ENCODE measurements at regions not wholly inside any gene's neighbourhood (a gene's known extent, or its start where the extent isn't known, plus 50 kb on each side); places are given as distances from the start of the nearest gene placed in this dataset.

DNA sequence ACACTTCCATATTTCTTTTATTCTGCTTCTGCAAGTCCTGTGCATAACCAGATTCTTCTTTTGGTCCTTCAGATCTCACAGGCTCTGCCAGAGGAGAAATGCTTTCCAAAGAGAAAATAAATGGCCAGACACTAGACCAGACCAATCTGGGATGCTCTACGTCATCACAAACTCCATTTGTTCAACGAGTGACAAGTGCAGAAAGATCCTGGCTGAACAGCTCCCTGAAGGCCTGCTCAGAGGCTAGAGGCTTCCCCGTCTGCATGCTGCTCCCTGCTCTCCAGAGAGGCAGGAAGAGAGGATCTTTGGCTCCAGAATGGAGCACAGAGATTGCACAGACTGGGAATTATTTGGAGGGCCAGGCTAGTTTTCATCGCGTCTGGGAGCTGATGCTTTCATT is 232.7 kb downstream of the MAF start:
- CTCF ChIA-PET = no interaction called here
- BruUV-seq (replicated peaks) = no TSS peak
- in situ Hi-C loops (cut with HindIII; ENCODE audit: low pct_unique_long_range_greater_than_20kb, low sequenced_read_pairs) = no loop called here

DNA sequence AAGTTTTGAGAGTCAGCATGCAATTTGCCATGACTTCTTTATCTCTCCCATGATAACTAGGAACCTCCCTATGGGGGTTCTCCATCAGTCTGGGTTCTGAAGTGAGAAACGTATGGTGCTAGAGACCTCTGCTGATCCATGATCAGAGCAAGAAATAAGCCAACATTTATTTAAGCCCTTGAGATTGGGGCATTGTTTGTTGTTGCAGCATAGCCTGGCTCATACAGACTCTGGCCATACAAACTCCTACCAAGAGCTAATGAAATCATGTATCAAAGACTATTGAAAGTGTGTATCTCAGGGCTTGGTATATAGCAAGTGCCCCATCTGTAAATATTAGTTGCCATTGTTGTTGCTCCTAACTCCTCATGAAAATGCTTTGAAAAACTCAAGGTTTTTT is 233.9 kb downstream of the MAF start:
- Histone ChIP-seq H3K27me3 (ENCODE audit: control insufficient read depth, insufficient read depth, low read length) (no peaks in the 10 kb centered on the region), H3K4me1 (ENCODE audit: control insufficient read depth, insufficient read depth, low read length) (no peaks in the 10 kb centered on the region), H3K36me3 (ENCODE audit: control insufficient read depth, insufficient read depth, low read length) (no peaks in the 10 kb centered on the region), H3K27ac (ENCODE audit: low read length) (no peak overlapping the region), H3K9me3 (ENCODE audit: control insufficient read depth, insufficient read depth, low read depth, low read length) (no peaks in the 10 kb centered on the region), H3K4me3 (ENCODE audit: low read depth in 2 of 2, low read length in 2 of 2) (no peak overlapping the region)
- CTCF ChIA-PET = no interaction called here
- in situ Hi-C loops (cut with HindIII; ENCODE audit: low pct_unique_long_range_greater_than_20kb, low sequenced_read_pairs) (no loop called here), intact Hi-C loops (cut with micrococcal nuclease; ENCODE audit: unreplicated experiment) (no loop called here)
- TF ChIP-seq, protein P1, sequence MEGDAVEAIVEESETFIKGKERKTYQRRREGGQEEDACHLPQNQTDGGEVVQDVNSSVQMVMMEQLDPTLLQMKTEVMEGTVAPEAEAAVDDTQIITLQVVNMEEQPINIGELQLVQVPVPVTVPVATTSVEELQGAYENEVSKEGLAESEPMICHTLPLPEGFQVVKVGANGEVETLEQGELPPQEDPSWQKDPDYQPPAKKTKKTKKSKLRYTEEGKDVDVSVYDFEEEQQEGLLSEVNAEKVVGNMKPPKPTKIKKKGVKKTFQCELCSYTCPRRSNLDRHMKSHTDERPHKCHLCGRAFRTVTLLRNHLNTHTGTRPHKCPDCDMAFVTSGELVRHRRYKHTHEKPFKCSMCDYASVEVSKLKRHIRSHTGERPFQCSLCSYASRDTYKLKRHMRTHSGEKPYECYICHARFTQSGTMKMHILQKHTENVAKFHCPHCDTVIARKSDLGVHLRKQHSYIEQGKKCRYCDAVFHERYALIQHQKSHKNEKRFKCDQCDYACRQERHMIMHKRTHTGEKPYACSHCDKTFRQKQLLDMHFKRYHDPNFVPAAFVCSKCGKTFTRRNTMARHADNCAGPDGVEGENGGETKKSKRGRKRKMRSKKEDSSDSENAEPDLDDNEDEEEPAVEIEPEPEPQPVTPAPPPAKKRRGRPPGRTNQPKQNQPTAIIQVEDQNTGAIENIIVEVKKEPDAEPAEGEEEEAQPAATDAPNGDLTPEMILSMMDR (IDR thresholded peaks at IDR 0.05) = no peak
- TF ChIP-seq SIN3A (IDR thresholded peaks at IDR 0.05; ENCODE audit: borderline replicate concordance, insufficient read depth, low read depth, low read length) (no peak), TCF7L2 (IDR thresholded peaks at IDR 0.05; ENCODE audit: low read depth, low read length) (no peak), POLR2AphosphoS5 (IDR thresholded peaks at IDR 0.05; ENCODE audit: low read depth, low read length) (no peak)
- TF ChIP-seq, protein P2, sequence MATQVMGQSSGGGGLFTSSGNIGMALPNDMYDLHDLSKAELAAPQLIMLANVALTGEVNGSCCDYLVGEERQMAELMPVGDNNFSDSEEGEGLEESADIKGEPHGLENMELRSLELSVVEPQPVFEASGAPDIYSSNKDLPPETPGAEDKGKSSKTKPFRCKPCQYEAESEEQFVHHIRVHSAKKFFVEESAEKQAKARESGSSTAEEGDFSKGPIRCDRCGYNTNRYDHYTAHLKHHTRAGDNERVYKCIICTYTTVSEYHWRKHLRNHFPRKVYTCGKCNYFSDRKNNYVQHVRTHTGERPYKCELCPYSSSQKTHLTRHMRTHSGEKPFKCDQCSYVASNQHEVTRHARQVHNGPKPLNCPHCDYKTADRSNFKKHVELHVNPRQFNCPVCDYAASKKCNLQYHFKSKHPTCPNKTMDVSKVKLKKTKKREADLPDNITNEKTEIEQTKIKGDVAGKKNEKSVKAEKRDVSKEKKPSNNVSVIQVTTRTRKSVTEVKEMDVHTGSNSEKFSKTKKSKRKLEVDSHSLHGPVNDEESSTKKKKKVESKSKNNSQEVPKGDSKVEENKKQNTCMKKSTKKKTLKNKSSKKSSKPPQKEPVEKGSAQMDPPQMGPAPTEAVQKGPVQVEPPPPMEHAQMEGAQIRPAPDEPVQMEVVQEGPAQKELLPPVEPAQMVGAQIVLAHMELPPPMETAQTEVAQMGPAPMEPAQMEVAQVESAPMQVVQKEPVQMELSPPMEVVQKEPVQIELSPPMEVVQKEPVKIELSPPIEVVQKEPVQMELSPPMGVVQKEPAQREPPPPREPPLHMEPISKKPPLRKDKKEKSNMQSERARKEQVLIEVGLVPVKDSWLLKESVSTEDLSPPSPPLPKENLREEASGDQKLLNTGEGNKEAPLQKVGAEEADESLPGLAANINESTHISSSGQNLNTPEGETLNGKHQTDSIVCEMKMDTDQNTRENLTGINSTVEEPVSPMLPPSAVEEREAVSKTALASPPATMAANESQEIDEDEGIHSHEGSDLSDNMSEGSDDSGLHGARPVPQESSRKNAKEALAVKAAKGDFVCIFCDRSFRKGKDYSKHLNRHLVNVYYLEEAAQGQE (IDR thresholded peaks at IDR 0.05; ENCODE audit: insufficient read depth in 1 of 2, low read depth in 2 of 2, low read length in 1 of 2) = no peak
- POLR2A ChIA-PET = no interaction called here
- no TSS peak for BruUV-seq (replicated peaks)
- ATAC-seq (no peak), DNase-seq (ENCODE audit: low read depth, low spot score) (no peak)

More for the DNA sequence above, 232.7 kb downstream of the MAF start:
- intact Hi-C loops (cut with micrococcal nuclease; ENCODE audit: unreplicated experiment) = no loop called here
- H3K27me3 ChIP-seq (ENCODE audit: control insufficient read depth, insufficient read depth, low read length) = no peaks in the 10 kb centered on the region
- POLR2A ChIA-PET = no interaction called here
- H3K36me3 ChIP-seq (ENCODE audit: control insufficient read depth, insufficient read depth, low read length) = no peaks in the 10 kb centered on the region
- no peak for TF ChIP-seq SIN3A (IDR thresholded peaks at IDR 0.05; ENCODE audit: borderline replicate concordance, insufficient read depth, low read depth, low read length)
- TF ChIP-seq, protein P2 (IDR thresholded peaks at IDR 0.05; ENCODE audit: insufficient read depth in 1 of 2, low read depth in 2 of 2, low read length in 1 of 2) = no peak
- ATAC-seq (no peak), DNase-seq (ENCODE audit: low read depth, low spot score) (no peak)
- no peaks in the 10 kb centered on the region for H3K4me1 ChIP-seq (ENCODE audit: control insufficient read depth, insufficient read depth, low read length)
- H3K9me3 ChIP-seq (ENCODE audit: control insufficient read depth, insufficient read depth, low read depth, low read length) = no peaks in the 10 kb centered on the region
- H3K27ac ChIP-seq (ENCODE audit: low read length) = no peak overlapping the region
- H3K4me3 ChIP-seq (ENCODE audit: low read depth in 2 of 2, low read length in 2 of 2) = no peak overlapping the region
